Ascending aorta (tissue), 2 donors: ENCODE measurements at regions not wholly inside any gene's neighbourhood (a gene's known extent, or its start where the extent isn't known, plus 50 kb on each side); places are given as distances from the start of the nearest gene placed in this dataset.

Experiments used
- DNase-seq, 2 donors: peaks; one replicate each; pipeline ENCODE4 v3.0.0-alpha.2; 2019; ENCODE audit warnings: low spot score in 2 of 2
- H3K27ac ChIP-seq, 2 donors: fragments of 200-600 bp; sonication (generic); one replicate each; pipeline ENCODE4 v1.5.1; 2016 to 2017; ENCODE audit warnings: mild to moderate bottlenecking in 1 of 2
- H3K27me3 ChIP-seq: fragments of 200-600 bp; sonication (generic); one replicate; pipeline ENCODE4 v1.5.1; 2017
- H3K36me3 ChIP-seq, 2 donors: fragments of 200-600 bp; sonication (generic); one replicate each; pipeline ENCODE4 v1.5.1; 2016
- H3K4me1 ChIP-seq, 2 donors: fragments of 200-600 bp; sonication (generic); one replicate each; pipeline ENCODE4 v1.5.1; 2016 to 2017; ENCODE audit warnings: mild to moderate bottlenecking in 1 of 2
- H3K4me3 ChIP-seq, 2 donors: fragments of 200-600 bp; sonication (generic); one replicate each; pipeline ENCODE4 v1.5.1; 2016 to 2017; ENCODE audit warnings: mild to moderate bottlenecking in 1 of 2
- H3K9me3 ChIP-seq, 2 donors: fragments of 200-600 bp; sonication (generic); one replicate each; pipeline ENCODE4 v1.5.1; 2016
- CTCF ChIP-seq, 3 experiments: fragments of 200-600 bp in 2 of 3; fragments of 450-650 bp in 1 of 3; sonication (generic) in 2 of 3; IDR thresholded peaks; one replicate each; pipeline ENCODE4 v1.5.1; 2016 to 2019; ENCODE audit warnings: antibody characterized with exemption in 3 of 3, mild to moderate bottlenecking in 1 of 3, moderate library complexity in 1 of 3
- intact Hi-C: fragments of 100-400 bp; cut with DNase I; formaldehyde crosslinking; loops from one replicate; pipeline ENCODE4 v1.15.1; 2023

- no peak for TF ChIP-seq CTCF (IDR thresholded peaks at IDR 0.05)
- no peaks in the 10 kb centered on the region for H3K36me3 ChIP-seq
- no peaks in the 10 kb centered on the region for H3K9me3 ChIP-seq
These were observed 114.5 kb upstream of the LYPLAL1 start for GRCh38 chr1:219058891-219059820.

GRCh38 chr1:219060798-219061197 lies 112.9 kb upstream of the LYPLAL1 start:
- Histone ChIP-seq H3K9me3 (no peaks in the 10 kb centered on the region), H3K27me3 (no peaks in the 10 kb centered on the region), H3K4me1 (no peaks in the 10 kb centered on the region), H3K36me3 (no peaks in the 10 kb centered on the region), H3K4me3 (no peak overlapping the region), H3K27ac (no peak overlapping the region)
- TF ChIP-seq CTCF (IDR thresholded peaks at IDR 0.05) = no peak
- DNase-seq = no peak
- intact Hi-C loops = loop anchor here (10.0 kb wide), 2 partner anchors 114 to 716 kb away; partner anchors contain the start of genes LYPLAL1 and TGFB2

More at GRCh38 chr1:219058891-219059820, 114.5 kb upstream of the LYPLAL1 start:
- H3K4me3 ChIP-seq = no peak overlapping the region
- no peaks in the 10 kb centered on the region for H3K27me3 ChIP-seq
- DNase-seq = no peak
- H3K27ac ChIP-seq = no peak overlapping the region
- no peaks in the 10 kb centered on the region for H3K4me1 ChIP-seq
- intact Hi-C loops = no loop called here

GRCh38 chr1:219062161-219062560 lies 111.5 kb upstream of the LYPLAL1 start:
- Histone ChIP-seq H3K9me3 (no peaks in the 10 kb centered on the region), H3K4me1 (peaks cover 0 to 5% of the 10 kb centered on the region in 2 donors), H3K27ac (no peak overlapping the region), H3K4me3 (no peak overlapping the region), H3K36me3 (no peaks in the 10 kb centered on the region), H3K27me3 (no peaks in the 10 kb centered on the region)
- no peak for TF ChIP-seq CTCF (IDR thresholded peaks at IDR 0.05)
- no peak for DNase-seq
- intact Hi-C loops = loop anchor here (10.0 kb wide), 2 partner anchors 113 to 717 kb away; partner anchors contain the start of genes LYPLAL1 and TGFB2

GRCh38 chr1:219066098-219066497 lies 107.6 kb upstream of the LYPLAL1 start:
- H3K9me3 ChIP-seq = no peaks in the 10 kb centered on the region
- H3K27ac ChIP-seq = peak overlapping the region; percentile 73 to 76
- TF ChIP-seq CTCF (IDR thresholded peaks at IDR 0.05) = no peak
- H3K27me3 ChIP-seq = no peaks in the 10 kb centered on the region
- H3K4me3 ChIP-seq = no peak overlapping the region
- H3K4me1 ChIP-seq = peaks cover 0 to 7% of the 10 kb centered on the region in 2 donors
- no peak for DNase-seq
- intact Hi-C loops = loop anchor here (10.0 kb wide), 2 partner anchors 109 to 721 kb away; partner anchors contain the start of genes LYPLAL1 and TGFB2
- H3K36me3 ChIP-seq = no peaks in the 10 kb centered on the region

- intact Hi-C loops = loop anchor here (10.0 kb wide), 2 partner anchors 108 to 722 kb away; partner anchors contain the start of genes LYPLAL1 and TGFB2
- H3K27me3 ChIP-seq = no peaks in the 10 kb centered on the region
- no peak overlapping the region for H3K4me3 ChIP-seq
- H3K9me3 ChIP-seq = no peaks in the 10 kb centered on the region
- H3K4me1 ChIP-seq = peaks cover 0 to 7% of the 10 kb centered on the region in 2 donors
- no peak for DNase-seq
- H3K36me3 ChIP-seq = no peaks in the 10 kb centered on the region
- TF ChIP-seq CTCF (IDR thresholded peaks at IDR 0.05) = peak; percentile 10 to 24 (median 21)
- H3K27ac ChIP-seq = peak overlapping the region; percentile 73 to 76
These were observed 106.9 kb upstream of the LYPLAL1 start for GRCh38 chr1:219066631-219067349.
